Endothelial cell of umbilical vein (primary cell): ENCODE measurements at regions not wholly inside any gene's neighbourhood (a gene's known extent, or its start where the extent isn't known, plus 50 kb on each side); places are given as distances from the start of the nearest gene placed in this dataset.

Source experiments
- BruUV-seq: library from RNA; stranded (reverse); fragments of 400-500 nt; replicated peaks from 2 replicates; lab custom pipeline; 2021; lab: Mats Ljungman, UMichigan
- CTCF ChIA-PET: fragments of 300-600, 350-600 bp; sonication (Branson Sonifier 250); formaldehyde crosslinking; loops from one replicate; lab custom pipeline; 2021; ENCODE audit warnings: antibody characterized with exemption, inconsistent platforms; lab: Charles Lee
- POLR2A ChIA-PET: fragments of 300-600, 350-600 bp; sonication (Branson Sonifier 250); formaldehyde crosslinking; loops from one replicate; lab custom pipeline; 2021; ENCODE audit warnings: antibody characterized with exemption, inconsistent platforms; lab: Charles Lee
- DNase-seq: peaks from one replicate; pipeline ENCODE4 v3.0.0-alpha.2; 2011; ENCODE audit warnings: low read depth, low spot score
- FAIRE-seq: peaks from 2 replicates; lab custom pipeline; 2011; peaks lifted over from hg19 to GRCh38; lab: Jason Lieb, UNC
- H2AFZ ChIP-seq: 2 replicates; pipeline ENCODE4 v1.6.0; 2012; ENCODE audit warnings: low read depth, low read length, control low read depth, inconsistent platforms
- H3K27ac ChIP-seq: 2 replicates; pipeline ENCODE4 v1.5.1; 2011; ENCODE audit warnings: low read depth, mild to moderate bottlenecking, control low read depth, low read length, moderate library complexity; ENCODE audit not compliant: insufficient read depth
- H3K27me3 ChIP-seq, 2 experiments: 2 replicates each; pipeline versions ENCODE4 v1.6.0 to v1.6.1; 2011; ENCODE audit warnings: low read length in 2 of 2, mixed read lengths in 1 of 2; ENCODE audit not compliant: control insufficient read depth in 2 of 2, insufficient read depth in 2 of 2
- H3K36me3 ChIP-seq, 2 experiments: 2 replicates in 1 of 2; 3 replicates in 1 of 2; pipeline ENCODE4 v1.5.1; 2011; ENCODE audit warnings: low read length in 2 of 2, mild to moderate bottlenecking in 1 of 2, moderate library complexity in 1 of 2; ENCODE audit not compliant: control insufficient read depth in 2 of 2, insufficient read depth in 2 of 2; ENCODE audit errors: extremely low read depth in 1 of 2
- H3K4me1 ChIP-seq: 3 replicates; pipeline ENCODE4 v1.5.1; 2011; ENCODE audit warnings: mild to moderate bottlenecking, low read length; ENCODE audit not compliant: control insufficient read depth, insufficient read depth; ENCODE audit errors: extremely low read depth
- H3K4me2 ChIP-seq: 2 replicates; pipeline ENCODE4 v1.6.1; 2011; ENCODE audit warnings: low read length, control low read depth, mixed read lengths; ENCODE audit not compliant: insufficient read depth
- H3K4me3 ChIP-seq, 3 experiments: fragments of 200-600 bp in 1 of 3; sonication (generic), shearing (Covaris generic) in 1 of 3; replicated peaks in 1 of 3; 2 replicates each; pipeline ENCODE4 v1.5.1; 2011 to 2016; ENCODE audit warnings: control low read depth in 3 of 3, low read length in 3 of 3, mild to moderate bottlenecking in 2 of 3, inconsistent platforms in 1 of 3, low read depth in 1 of 3, moderate library complexity in 1 of 3; ENCODE audit not compliant: insufficient read depth in 1 of 3
- H3K79me2 ChIP-seq: 2 replicates; pipeline ENCODE4 v1.6.0; 2012; ENCODE audit warnings: low read length, inconsistent platforms; ENCODE audit not compliant: control insufficient read depth, insufficient read depth
- H3K9ac ChIP-seq: replicated peaks from 2 replicates; pipeline ENCODE3; 2011; ENCODE audit warnings: low read length, control low read depth; ENCODE audit not compliant: insufficient read depth; ENCODE audit errors: extremely low read depth
- H3K9me1 ChIP-seq: replicated peaks from 3 replicates; pipeline ENCODE4 v1.6.0; 2011; ENCODE audit warnings: mild to moderate bottlenecking, low read length; ENCODE audit not compliant: control insufficient read depth, insufficient read depth; ENCODE audit errors: extremely low read depth
- H3K9me3 ChIP-seq: replicated peaks from 2 replicates; pipeline ENCODE4 v1.5.1; 2012; ENCODE audit warnings: low read length, inconsistent platforms; ENCODE audit not compliant: control insufficient read depth, insufficient read depth
- H4K20me1 ChIP-seq: replicated peaks from 2 replicates; pipeline ENCODE3; 2011; ENCODE audit warnings: mild to moderate bottlenecking, low read length; ENCODE audit not compliant: control insufficient read depth, insufficient read depth; ENCODE audit errors: extremely low read depth
- CTCF ChIP-seq, 2 donors: IDR thresholded peaks; 1 replicate in 1 of 2; 2 replicates in 1 of 2; pipeline ENCODE4 v1.5.1; 2011; ENCODE audit warnings: low read length in 2 of 2, mild to moderate bottlenecking in 2 of 2, moderate library complexity in 2 of 2, control low read depth in 1 of 2, inconsistent platforms in 1 of 2, low read depth in 1 of 2; ENCODE audit not compliant: insufficient read depth in 1 of 2; ENCODE audit errors: extremely low read depth in 1 of 2
- EZH2 ChIP-seq: IDR thresholded peaks from 2 replicates; pipeline ENCODE4 v1.6.1; 2012; ENCODE audit warnings: borderline replicate concordance, low read depth, mild to moderate bottlenecking, moderate library complexity, low read length, inconsistent platforms; ENCODE audit not compliant: severe bottlenecking
- FOS ChIP-seq: IDR thresholded peaks from 2 replicates; pipeline ENCODE4 v1.6.1; 2011; ENCODE audit warnings: mild to moderate bottlenecking, low read length, moderate library complexity, borderline replicate concordance; ENCODE audit not compliant: insufficient read depth
- GATA2 ChIP-seq: IDR thresholded peaks from 2 replicates; pipeline ENCODE4 v1.7.0; 2011; ENCODE audit warnings: low read depth, mild to moderate bottlenecking, moderate library complexity, mixed read lengths, low read length; ENCODE audit not compliant: insufficient read length, insufficient read depth
- JUN ChIP-seq: IDR thresholded peaks from 2 replicates; pipeline ENCODE4 v1.6.1; 2011; ENCODE audit warnings: borderline replicate concordance, low read depth; ENCODE audit not compliant: insufficient read length, insufficient read depth
- MYC ChIP-seq: IDR thresholded peaks from one replicate; pipeline ENCODE4 v1.6.1; 2011; ENCODE audit warnings: mild to moderate bottlenecking, low read depth, low read length
- POLR2A ChIP-seq: IDR thresholded peaks from 2 replicates; pipeline ENCODE4 v1.6.1; 2012; ENCODE audit warnings: low read depth, mild to moderate bottlenecking, control low read depth, low read length
- POLR2AphosphoS5 ChIP-seq: IDR thresholded peaks from 2 replicates; pipeline ENCODE4 v1.6.1; 2012; ENCODE audit warnings: low read depth, mild to moderate bottlenecking, control low read depth, low read length, moderate library complexity; ENCODE audit not compliant: insufficient read depth
- dilution Hi-C: fragments of 300-500 bp; cut with MboI; formaldehyde crosslinking; loops from one replicate; pipeline ENCODE4 v1.15.0; 2019; ENCODE audit warnings: low sequenced_read_pairs; ENCODE audit not compliant: extremely low pct_ligation_motif_present
- intact Hi-C: fragments of 100-400 bp; cut with micrococcal nuclease; formaldehyde crosslinking; loops from one replicate; pipeline ENCODE4 v1.10.0; 2022

GRCh38 chr9:118273048-118273447 is 568.8 kb downstream of the TLR4 start:
- H3K9me1 ChIP-seq: no peaks in the 10 kb centered on the region
- dilution Hi-C loops: no loop called here
- no peak overlapping the region for H3K27ac ChIP-seq
- ChIA-PET CTCF (no interaction called here), POLR2A (no interaction called here)
- H4K20me1 ChIP-seq: no peaks in the 10 kb centered on the region
- no peaks in the 10 kb centered on the region for H3K27me3 ChIP-seq
- no peak overlapping the region for H3K4me3 ChIP-seq
- no TSS peak for BruUV-seq
- TF ChIP-seq FOS (no peak), JUN (no peak), POLR2A (no peak), POLR2AphosphoS5 (no peak), CTCF (IDR thresholded peaks at IDR 0.05; ENCODE audit: extremely low read depth in 1 of 2, insufficient read depth in 1 of 2, low read depth in 1 of 2, low read length in 2 of 2) (no peak), EZH2 (no peak), GATA2 (no peak), MYC (no peak)
- no peak for DNase-seq
- H3K9me3 ChIP-seq: no peaks in the 10 kb centered on the region
- no peaks in the 10 kb centered on the region for H3K79me2 ChIP-seq
- no peak overlapping the region for H3K4me2 ChIP-seq
- H3K4me1 ChIP-seq: no peaks in the 10 kb centered on the region
- no peak overlapping the region for H3K9ac ChIP-seq
- FAIRE-seq: no peak
- H2AFZ ChIP-seq: no peak overlapping the region
- no peaks in the 10 kb centered on the region for H3K36me3 ChIP-seq
- intact Hi-C loops: no loop called here
